HCT116 (cell line): ENCODE measurements at regions not wholly inside any gene's neighbourhood (a gene's known extent, or its start where the extent isn't known, plus 50 kb on each side); places are given as distances from the start of the nearest gene placed in this dataset.

Experiments
- ATAC-seq: fragments of 200-7000 bp; cut with Tn5 transposase; 2 replicates; pipeline ENCODE4 v1.9.1; 2020; ENCODE audit warnings: mild to moderate bottlenecking, moderate library complexity
- BruUV-seq: library from RNA; stranded (reverse); fragments of 400-500 nt; replicated peaks from 2 replicates; lab custom pipeline; 2021; lab: Mats Ljungman, UMichigan
- CTCF ChIA-PET: fragments of 300-600 bp; sonication (Branson Sonifier 250); formaldehyde crosslinking; loops from one replicate; lab custom pipeline; 2021; ENCODE audit warnings: antibody characterized with exemption; lab: Charles Lee
- POLR2A ChIA-PET: fragments of 300-600, 350-600 bp; sonication (Branson Sonifier 250); formaldehyde crosslinking; loops from one replicate; lab custom pipeline; 2021; ENCODE audit warnings: antibody characterized with exemption; lab: Charles Lee
- RAD21 ChIA-PET, 2 experiments: fragments of 300-600 bp; sonication (Branson Sonifier 250); formaldehyde crosslinking; loops; one replicate each; lab custom pipeline; 2023; ENCODE audit warnings: low total read pairs in 2 of 2; ENCODE audit not compliant: uncharacterized antibody in 2 of 2, unreplicated experiment in 2 of 2, low non-redundant PET in 1 of 2; lab: Charles Lee
- DNase-seq: peaks from one replicate; pipeline ENCODE4 v3.0.0-alpha.2; 2010; ENCODE audit warnings: low read depth, low spot score
- H2AFZ ChIP-seq: fragments of 200-600 bp; shearing (Covaris generic), sonication (generic); 2 replicates; pipeline ENCODE4 v1.6.1; 2017; ENCODE audit warnings: low read depth, mixed run types, mixed read lengths, antibody characterized with exemption, low read length; ENCODE audit not compliant: poor library complexity, severe bottlenecking
- H3K27ac ChIP-seq: 2 replicates; pipeline ENCODE4 v1.5.1; 2012; ENCODE audit warnings: low read depth, low read length
- H3K27me3 ChIP-seq: fragments of 200-600 bp; sonication (generic); 2 replicates; pipeline ENCODE4 v1.6.1; 2016; ENCODE audit warnings: mixed run types, low read length, mixed read lengths; ENCODE audit not compliant: insufficient read depth
- H3K36me3 ChIP-seq, 2 experiments: fragments of 200-500 bp in 1 of 2; fragments of 200-600 bp in 1 of 2; sonication (Bioruptor generic) in 1 of 2; sonication (generic) in 1 of 2; 2 replicates each; pipeline versions ENCODE4 v1.5.1 to v1.6.1; 2014 to 2016; ENCODE audit warnings: low read length in 2 of 2, inconsistent platforms in 1 of 2, mixed read lengths in 1 of 2, mixed run types in 1 of 2; ENCODE audit not compliant: insufficient read depth in 2 of 2, control insufficient read depth in 1 of 2
- H3K4me1 ChIP-seq, 2 experiments: fragments of 200-600 bp in 1 of 2; sonication (generic) in 1 of 2; 2 replicates each; pipeline versions ENCODE4 v1.5.1 to v1.6.1; 2012 to 2017; ENCODE audit warnings: low read length in 2 of 2, inconsistent platforms in 1 of 2, mild to moderate bottlenecking in 1 of 2, mixed read lengths in 1 of 2, mixed run types in 1 of 2, moderate library complexity in 1 of 2; ENCODE audit not compliant: insufficient read depth in 2 of 2, control insufficient read depth in 1 of 2
- H3K4me2 ChIP-seq: fragments of 200-600 bp; sonication (generic); 2 replicates; pipeline ENCODE4 v1.6.1; 2017; ENCODE audit warnings: mixed run types, low read length, mixed read lengths
- H3K4me3 ChIP-seq, 2 experiments: fragments of 200-600 bp in 1 of 2; sonication (generic) in 1 of 2; replicated peaks in 1 of 2; 2 replicates each; pipeline ENCODE4 v1.5.1; 2011 to 2016; ENCODE audit warnings: low read length in 2 of 2, control low read depth in 1 of 2, low read depth in 1 of 2, mild to moderate bottlenecking in 1 of 2, mixed read lengths in 1 of 2, mixed run types in 1 of 2
- H3K79me2 ChIP-seq: fragments of 200-600 bp; sonication (generic); 2 replicates; pipeline ENCODE4 v1.6.1; 2017; ENCODE audit warnings: mild to moderate bottlenecking, mixed run types, low read length, moderate library complexity, mixed read lengths; ENCODE audit not compliant: insufficient read depth
- H3K9ac ChIP-seq: fragments of 200-600 bp; sonication (generic); 2 replicates; pipeline ENCODE4 v1.6.1; 2016; ENCODE audit warnings: low read length, mixed read lengths
- H3K9me2 ChIP-seq: fragments of 200-600 bp; sonication (generic), shearing (Covaris generic); 2 replicates; pipeline ENCODE4 v1.6.1; 2017; ENCODE audit warnings: mixed run types, mild to moderate bottlenecking, moderate library complexity; ENCODE audit not compliant: insufficient read depth
- H3K9me3 ChIP-seq, 2 experiments: fragments of 200-500 bp in 1 of 2; fragments of 200-600 bp in 1 of 2; sonication (Bioruptor generic) in 1 of 2; sonication (generic) in 1 of 2; 2 replicates each; pipeline ENCODE4 v1.6.1; 2014 to 2017; ENCODE audit warnings: low read length in 2 of 2, mixed read lengths in 2 of 2, inconsistent platforms in 1 of 2, low read depth in 1 of 2, mild to moderate bottlenecking in 1 of 2, mixed run types in 1 of 2, moderate library complexity in 1 of 2; ENCODE audit not compliant: control insufficient read depth in 1 of 2, insufficient read depth in 1 of 2
- H4K20me1 ChIP-seq: fragments of 200-600 bp; sonication (generic), shearing (Covaris generic); 2 replicates; pipeline ENCODE4 v1.6.1; 2017; ENCODE audit warnings: mixed run types, mild to moderate bottlenecking, moderate library complexity; ENCODE audit not compliant: insufficient read depth
- ATF3 ChIP-seq: IDR thresholded peaks from 2 replicates; pipeline ENCODE4 v1.6.1; 2012
- CEBPB ChIP-seq: IDR thresholded peaks from 2 replicates; pipeline ENCODE4 v1.6.1; 2012; ENCODE audit warnings: low read depth
- CTCF ChIP-seq, 3 experiments: fragments of 200-600 bp in 1 of 3; sonication (generic) in 1 of 3; IDR thresholded peaks in 2 of 3; conservative IDR thresholded peaks in 1 of 3; 2 replicates each; pipeline ENCODE4 v1.5.1; 2012 to 2017; ENCODE audit warnings: low read depth in 2 of 3, low read length in 2 of 3, antibody characterized with exemption in 1 of 3, borderline replicate concordance in 1 of 3, control low read depth in 1 of 3, mild to moderate bottlenecking in 1 of 3, mixed read lengths in 1 of 3, mixed run types in 1 of 3, moderate library complexity in 1 of 3; ENCODE audit not compliant: insufficient read depth in 1 of 3
- EGR1 ChIP-seq: IDR thresholded peaks from 2 replicates; pipeline ENCODE4 v1.6.1; 2012; ENCODE audit warnings: low read depth
- ELF1 ChIP-seq: IDR thresholded peaks from 2 replicates; pipeline ENCODE4 v1.6.1; 2012; ENCODE audit warnings: low read depth, borderline replicate concordance
- EZH2 ChIP-seq: fragments of 200-600 bp; sonication (generic); IDR thresholded peaks from 2 replicates; pipeline ENCODE4 v1.6.1; 2017; ENCODE audit warnings: antibody characterized with exemption, mixed run types
- EZH2phosphoT487 ChIP-seq: fragments of 200-600 bp; IDR thresholded peaks from 2 replicates; pipeline ENCODE4 v1.6.1; 2018; ENCODE audit warnings: antibody characterized with exemption, borderline replicate concordance
- MAX ChIP-seq: IDR thresholded peaks from 2 replicates; pipeline ENCODE4 v1.6.1; 2012
- POLR2A ChIP-seq: IDR thresholded peaks from 2 replicates; pipeline ENCODE4 v1.7.0; 2011; ENCODE audit warnings: borderline replicate concordance; ENCODE audit not compliant: insufficient read depth, insufficient read length; ENCODE audit errors: extremely low read depth
- POLR2AphosphoS5 ChIP-seq: IDR thresholded peaks from 2 replicates; pipeline ENCODE4 v1.6.1; 2011; ENCODE audit warnings: mild to moderate bottlenecking, low read depth, low read length, moderate library complexity
- RAD21 ChIP-seq: IDR thresholded peaks from 2 replicates; pipeline ENCODE4 v1.6.1; 2012; ENCODE audit warnings: low read depth, mild to moderate bottlenecking
- REST ChIP-seq: IDR thresholded peaks from 2 replicates; pipeline ENCODE4 v1.6.1; 2012; ENCODE audit warnings: low read depth
- SIN3A ChIP-seq: IDR thresholded peaks from 2 replicates; pipeline ENCODE4 v1.6.1; 2012; ENCODE audit warnings: low read depth
- SP1 ChIP-seq: IDR thresholded peaks from 2 replicates; pipeline ENCODE4 v1.6.1; 2012; ENCODE audit warnings: low read depth
- SRF ChIP-seq: IDR thresholded peaks from 2 replicates; pipeline ENCODE4 v1.6.1; 2012; ENCODE audit warnings: low read depth
- TCF7L2 ChIP-seq: IDR thresholded peaks from 2 replicates; pipeline ENCODE4 v1.7.0; 2011; ENCODE audit warnings: borderline replicate concordance, inconsistent platforms; ENCODE audit not compliant: insufficient read depth, insufficient read length; ENCODE audit errors: extremely low read depth
- YY1 ChIP-seq: IDR thresholded peaks from 2 replicates; pipeline ENCODE4 v1.6.1; 2011; ENCODE audit warnings: low read length, low read depth, moderate library complexity, mild to moderate bottlenecking; ENCODE audit not compliant: insufficient replicate concordance; ENCODE audit errors: extremely low read depth
- ZBTB33 ChIP-seq: IDR thresholded peaks from 2 replicates; pipeline ENCODE4 v1.6.1; 2011; ENCODE audit warnings: mild to moderate bottlenecking, low read length, moderate library complexity; ENCODE audit not compliant: insufficient replicate concordance; ENCODE audit errors: extremely low read depth
- ZFX ChIP-seq: fragments of 450-650 bp; IDR thresholded peaks from 2 replicates; pipeline ENCODE4 v1.6.1; 2017
- ZNF274 ChIP-seq: fragments of 200-500 bp; sonication (Bioruptor generic); IDR thresholded peaks from 2 replicates; pipeline ENCODE4 v1.6.1; 2014; ENCODE audit warnings: mild to moderate bottlenecking, low read depth, low read length, inconsistent platforms
- intact Hi-C: fragments of 100-400 bp; cut with micrococcal nuclease; formaldehyde crosslinking; loops from 2 replicates; pipeline ENCODE4 v1.10.0; 2022

GRCh38 chr17:21475571-21475970, 99.4 kb downstream of the KCNJ12 start:
- Histone ChIP-seq H3K9ac (no peak overlapping the region), H3K27me3 (peaks cover 29% of the 10 kb centered on the region), H3K79me2 (no peaks in the 10 kb centered on the region), H3K4me2 (no peak overlapping the region), H2AFZ (no peak overlapping the region), H3K9me2 (no peaks in the 10 kb centered on the region), H3K9me3 (peaks cover 0 to 9% of the 10 kb centered on the region in 2 experiments; a peak in 1 of 4 replicates), H4K20me1 (no peaks in the 10 kb centered on the region), H3K4me1 (no peaks in the 10 kb centered on the region), H3K36me3 (no peaks in the 10 kb centered on the region), H3K4me3 (no peak overlapping the region), H3K27ac (no peak overlapping the region)
- ATAC-seq (no peak), DNase-seq (no peak)
- POLR2A ChIA-PET, result no interaction called here
- TF ChIP-seq SP1 (no peak), MAX (no peak), ATF3 (no peak), ZBTB33 (no peak), TCF7L2 (no peak), POLR2A (no peak), CTCF (IDR thresholded peaks at IDR 0.05 in 2 of 3, conservative IDR thresholded peaks at IDR 0.05 in 1 of 3; ENCODE audit: borderline replicate concordance in 1 of 3, insufficient read depth in 1 of 3, low read depth in 2 of 3, low read length in 2 of 3) (no peak), REST (no peak), RAD21 (no peak), SIN3A (no peak), EZH2 (no peak), ZFX (no peak), YY1 (no peak), SRF (no peak), EGR1 (no peak), EZH2phosphoT487 (no peak), POLR2AphosphoS5 (no peak), ZNF274 (no peak), CEBPB (no peak), ELF1 (no peak)
- RAD21 ChIA-PET, result no interaction called here
- CTCF ChIA-PET, result no interaction called here
- intact Hi-C loops, result no loop called here
- no TSS peak for BruUV-seq
